HCT116 (cell line): ENCODE measurements at regions not wholly inside any gene's neighbourhood (a gene's known extent, or its start where the extent isn't known, plus 50 kb on each side); places are given as distances from the start of the nearest gene placed in this dataset.

ENCODE experiments used
- ATAC-seq: fragments of 200-7000 bp; cut with Tn5 transposase; 2 replicates; pipeline ENCODE4 v1.9.1; 2020; ENCODE audit warnings: mild to moderate bottlenecking, moderate library complexity
- BruUV-seq: library from RNA; stranded (reverse); fragments of 400-500 nt; replicated peaks from 2 replicates; lab custom pipeline; 2021; lab: Mats Ljungman, UMichigan
- CTCF ChIA-PET: fragments of 300-600 bp; sonication (Branson Sonifier 250); formaldehyde crosslinking; loops from one replicate; lab custom pipeline; 2021; ENCODE audit warnings: antibody characterized with exemption; lab: Charles Lee
- POLR2A ChIA-PET: fragments of 300-600, 350-600 bp; sonication (Branson Sonifier 250); formaldehyde crosslinking; loops from one replicate; lab custom pipeline; 2021; ENCODE audit warnings: antibody characterized with exemption; lab: Charles Lee
- RAD21 ChIA-PET, 2 experiments: fragments of 300-600 bp; sonication (Branson Sonifier 250); formaldehyde crosslinking; loops; one replicate each; lab custom pipeline; 2023; ENCODE audit warnings: low total read pairs in 2 of 2; ENCODE audit not compliant: uncharacterized antibody in 2 of 2, unreplicated experiment in 2 of 2, low non-redundant PET in 1 of 2; lab: Charles Lee
- DNase-seq: peaks from one replicate; pipeline ENCODE4 v3.0.0-alpha.2; 2010; ENCODE audit warnings: low read depth, low spot score
- H2AFZ ChIP-seq: fragments of 200-600 bp; shearing (Covaris generic), sonication (generic); 2 replicates; pipeline ENCODE4 v1.6.1; 2017; ENCODE audit warnings: low read depth, mixed run types, mixed read lengths, antibody characterized with exemption, low read length; ENCODE audit not compliant: poor library complexity, severe bottlenecking
- H3K27ac ChIP-seq: 2 replicates; pipeline ENCODE4 v1.5.1; 2012; ENCODE audit warnings: low read depth, low read length
- H3K27me3 ChIP-seq: fragments of 200-600 bp; sonication (generic); 2 replicates; pipeline ENCODE4 v1.6.1; 2016; ENCODE audit warnings: mixed run types, low read length, mixed read lengths; ENCODE audit not compliant: insufficient read depth
- H3K36me3 ChIP-seq, 2 experiments: fragments of 200-500 bp in 1 of 2; fragments of 200-600 bp in 1 of 2; sonication (Bioruptor generic) in 1 of 2; sonication (generic) in 1 of 2; 2 replicates each; pipeline versions ENCODE4 v1.5.1 to v1.6.1; 2014 to 2016; ENCODE audit warnings: low read length in 2 of 2, inconsistent platforms in 1 of 2, mixed read lengths in 1 of 2, mixed run types in 1 of 2; ENCODE audit not compliant: insufficient read depth in 2 of 2, control insufficient read depth in 1 of 2
- H3K4me1 ChIP-seq, 2 experiments: fragments of 200-600 bp in 1 of 2; sonication (generic) in 1 of 2; 2 replicates each; pipeline versions ENCODE4 v1.5.1 to v1.6.1; 2012 to 2017; ENCODE audit warnings: low read length in 2 of 2, inconsistent platforms in 1 of 2, mild to moderate bottlenecking in 1 of 2, mixed read lengths in 1 of 2, mixed run types in 1 of 2, moderate library complexity in 1 of 2; ENCODE audit not compliant: insufficient read depth in 2 of 2, control insufficient read depth in 1 of 2
- H3K4me2 ChIP-seq: fragments of 200-600 bp; sonication (generic); 2 replicates; pipeline ENCODE4 v1.6.1; 2017; ENCODE audit warnings: mixed run types, low read length, mixed read lengths
- H3K4me3 ChIP-seq, 2 experiments: fragments of 200-600 bp in 1 of 2; sonication (generic) in 1 of 2; replicated peaks in 1 of 2; 2 replicates each; pipeline ENCODE4 v1.5.1; 2011 to 2016; ENCODE audit warnings: low read length in 2 of 2, control low read depth in 1 of 2, low read depth in 1 of 2, mild to moderate bottlenecking in 1 of 2, mixed read lengths in 1 of 2, mixed run types in 1 of 2
- H3K79me2 ChIP-seq: fragments of 200-600 bp; sonication (generic); 2 replicates; pipeline ENCODE4 v1.6.1; 2017; ENCODE audit warnings: mild to moderate bottlenecking, mixed run types, low read length, moderate library complexity, mixed read lengths; ENCODE audit not compliant: insufficient read depth
- H3K9ac ChIP-seq: fragments of 200-600 bp; sonication (generic); 2 replicates; pipeline ENCODE4 v1.6.1; 2016; ENCODE audit warnings: low read length, mixed read lengths
- H3K9me2 ChIP-seq: fragments of 200-600 bp; sonication (generic), shearing (Covaris generic); 2 replicates; pipeline ENCODE4 v1.6.1; 2017; ENCODE audit warnings: mixed run types, mild to moderate bottlenecking, moderate library complexity; ENCODE audit not compliant: insufficient read depth
- H3K9me3 ChIP-seq, 2 experiments: fragments of 200-500 bp in 1 of 2; fragments of 200-600 bp in 1 of 2; sonication (Bioruptor generic) in 1 of 2; sonication (generic) in 1 of 2; 2 replicates each; pipeline ENCODE4 v1.6.1; 2014 to 2017; ENCODE audit warnings: low read length in 2 of 2, mixed read lengths in 2 of 2, inconsistent platforms in 1 of 2, low read depth in 1 of 2, mild to moderate bottlenecking in 1 of 2, mixed run types in 1 of 2, moderate library complexity in 1 of 2; ENCODE audit not compliant: control insufficient read depth in 1 of 2, insufficient read depth in 1 of 2
- H4K20me1 ChIP-seq: fragments of 200-600 bp; sonication (generic), shearing (Covaris generic); 2 replicates; pipeline ENCODE4 v1.6.1; 2017; ENCODE audit warnings: mixed run types, mild to moderate bottlenecking, moderate library complexity; ENCODE audit not compliant: insufficient read depth
- CBX3 ChIP-seq: IDR thresholded peaks from 2 replicates; pipeline ENCODE4 v1.6.1; 2012; ENCODE audit warnings: low read depth
- CEBPB ChIP-seq: IDR thresholded peaks from 2 replicates; pipeline ENCODE4 v1.6.1; 2012; ENCODE audit warnings: low read depth
- EGR1 ChIP-seq: IDR thresholded peaks from 2 replicates; pipeline ENCODE4 v1.6.1; 2012; ENCODE audit warnings: low read depth
- ELF1 ChIP-seq: IDR thresholded peaks from 2 replicates; pipeline ENCODE4 v1.6.1; 2012; ENCODE audit warnings: low read depth, borderline replicate concordance
- EZH2 ChIP-seq: fragments of 200-600 bp; sonication (generic); IDR thresholded peaks from 2 replicates; pipeline ENCODE4 v1.6.1; 2017; ENCODE audit warnings: antibody characterized with exemption, mixed run types
- FOSL1 ChIP-seq: IDR thresholded peaks from 2 replicates; pipeline ENCODE4 v1.6.1; 2012; ENCODE audit warnings: low read depth
- JUND ChIP-seq: IDR thresholded peaks from 2 replicates; pipeline ENCODE4 v1.6.1; 2012
- POLR2A ChIP-seq: IDR thresholded peaks from 2 replicates; pipeline ENCODE4 v1.7.0; 2011; ENCODE audit warnings: borderline replicate concordance; ENCODE audit not compliant: insufficient read depth, insufficient read length; ENCODE audit errors: extremely low read depth
- POLR2AphosphoS5 ChIP-seq: IDR thresholded peaks from 2 replicates; pipeline ENCODE4 v1.6.1; 2011; ENCODE audit warnings: mild to moderate bottlenecking, low read depth, low read length, moderate library complexity
- SIN3A ChIP-seq: IDR thresholded peaks from 2 replicates; pipeline ENCODE4 v1.6.1; 2012; ENCODE audit warnings: low read depth
- SP1 ChIP-seq: IDR thresholded peaks from 2 replicates; pipeline ENCODE4 v1.6.1; 2012; ENCODE audit warnings: low read depth
- TCF7L2 ChIP-seq: IDR thresholded peaks from 2 replicates; pipeline ENCODE4 v1.7.0; 2011; ENCODE audit warnings: borderline replicate concordance, inconsistent platforms; ENCODE audit not compliant: insufficient read depth, insufficient read length; ENCODE audit errors: extremely low read depth
- YY1 ChIP-seq: IDR thresholded peaks from 2 replicates; pipeline ENCODE4 v1.6.1; 2011; ENCODE audit warnings: low read length, low read depth, moderate library complexity, mild to moderate bottlenecking; ENCODE audit not compliant: insufficient replicate concordance; ENCODE audit errors: extremely low read depth
- ZFX ChIP-seq: fragments of 450-650 bp; IDR thresholded peaks from 2 replicates; pipeline ENCODE4 v1.6.1; 2017
- intact Hi-C: fragments of 100-400 bp; cut with micrococcal nuclease; formaldehyde crosslinking; loops from 2 replicates; pipeline ENCODE4 v1.10.0; 2022
- TF ChIP-seq, protein P1 (sequence below): IDR thresholded peaks from 2 replicates; pipeline ENCODE4 v1.6.1; 2012; ENCODE audit warnings: low read depth
- TF ChIP-seq, protein P2 (sequence below), 3 experiments: fragments of 200-600 bp in 1 of 3; sonication (generic) in 1 of 3; IDR thresholded peaks in 2 of 3; conservative IDR thresholded peaks in 1 of 3; 2 replicates each; pipeline ENCODE4 v1.5.1; 2012 to 2017; ENCODE audit warnings: low read depth in 2 of 3, low read length in 2 of 3, antibody characterized with exemption in 1 of 3, borderline replicate concordance in 1 of 3, control low read depth in 1 of 3, mild to moderate bottlenecking in 1 of 3, mixed read lengths in 1 of 3, mixed run types in 1 of 3, moderate library complexity in 1 of 3; ENCODE audit not compliant: insufficient read depth in 1 of 3

DNA sequence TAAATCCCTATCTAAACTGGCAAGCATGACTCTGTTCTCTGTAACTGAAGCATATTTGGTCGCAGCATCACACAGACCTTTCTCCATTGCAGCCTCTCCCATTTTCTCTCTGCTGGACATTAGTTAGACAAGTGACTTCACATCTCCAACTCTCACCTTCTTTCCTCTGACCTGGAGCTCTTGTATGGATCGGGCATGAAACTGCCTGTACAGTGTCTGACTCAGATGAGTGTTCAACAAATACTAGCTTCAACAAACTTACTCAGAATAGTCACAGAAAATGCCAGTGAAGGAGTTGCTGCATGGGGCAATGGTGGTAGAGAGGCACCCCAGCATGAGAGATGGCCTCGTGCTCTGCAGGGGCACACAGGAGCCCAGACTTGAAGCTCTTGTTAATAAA lies 104.7 kb upstream of the COPS8 start:
- RAD21 ChIA-PET = no interaction called here
- H4K20me1 ChIP-seq = no peaks in the 10 kb centered on the region
- POLR2A ChIA-PET = no interaction called here
- H3K36me3 ChIP-seq = no peaks in the 10 kb centered on the region
- no peak overlapping the region for H2AFZ ChIP-seq
- ATAC-seq = no peak
- H3K9ac ChIP-seq = no peak overlapping the region
- intact Hi-C loops = no loop called here
- H3K9me2 ChIP-seq = no peaks in the 10 kb centered on the region
- H3K4me2 ChIP-seq = no peak overlapping the region
- no peak overlapping the region for H3K27ac ChIP-seq
- no peak overlapping the region for H3K4me3 ChIP-seq
- CTCF ChIA-PET = no interaction called here
- H3K9me3 ChIP-seq = no peaks in the 10 kb centered on the region; a peak in 1 of 4 replicates
- peaks cover 67% of the 10 kb centered on the region for H3K27me3 ChIP-seq
- no peaks in the 10 kb centered on the region for H3K4me1 ChIP-seq
- DNase-seq = no peak
- H3K79me2 ChIP-seq = no peaks in the 10 kb centered on the region
- no peak for TF ChIP-seq YY1
- no peak for TF ChIP-seq SIN3A
- TF ChIP-seq EZH2 = no peak
- no peak for TF ChIP-seq SP1
- no TSS peak for BruUV-seq

GRCh38 chr2:236981701-236982485 lies 103.8 kb upstream of the COPS8 start:
- no TSS peak for BruUV-seq
- H3K9ac ChIP-seq = no peak overlapping the region
- no peak for DNase-seq
- peaks cover 64% of the 10 kb centered on the region for H3K27me3 ChIP-seq
- intact Hi-C loops = no loop called here
- H3K27ac ChIP-seq = no peak overlapping the region
- POLR2A ChIA-PET = no interaction called here
- no peak for ATAC-seq
- no peaks in the 10 kb centered on the region; a peak in 1 of 4 replicates for H3K9me3 ChIP-seq
- H3K79me2 ChIP-seq = no peaks in the 10 kb centered on the region
- CTCF ChIA-PET = no interaction called here
- RAD21 ChIA-PET = no interaction called here
- H3K4me2 ChIP-seq = no peak overlapping the region
- no peak overlapping the region for H3K4me3 ChIP-seq
- H3K4me1 ChIP-seq = no peaks in the 10 kb centered on the region
- H2AFZ ChIP-seq = no peak overlapping the region
- no peaks in the 10 kb centered on the region for H4K20me1 ChIP-seq
- H3K9me2 ChIP-seq = no peaks in the 10 kb centered on the region
- H3K36me3 ChIP-seq = no peaks in the 10 kb centered on the region
- TF ChIP-seq POLR2A = no peak
- TF ChIP-seq FOSL1 = no peak
- no peak for TF ChIP-seq CBX3
- no peak for TF ChIP-seq ZFX
- TF ChIP-seq, protein P1, sequence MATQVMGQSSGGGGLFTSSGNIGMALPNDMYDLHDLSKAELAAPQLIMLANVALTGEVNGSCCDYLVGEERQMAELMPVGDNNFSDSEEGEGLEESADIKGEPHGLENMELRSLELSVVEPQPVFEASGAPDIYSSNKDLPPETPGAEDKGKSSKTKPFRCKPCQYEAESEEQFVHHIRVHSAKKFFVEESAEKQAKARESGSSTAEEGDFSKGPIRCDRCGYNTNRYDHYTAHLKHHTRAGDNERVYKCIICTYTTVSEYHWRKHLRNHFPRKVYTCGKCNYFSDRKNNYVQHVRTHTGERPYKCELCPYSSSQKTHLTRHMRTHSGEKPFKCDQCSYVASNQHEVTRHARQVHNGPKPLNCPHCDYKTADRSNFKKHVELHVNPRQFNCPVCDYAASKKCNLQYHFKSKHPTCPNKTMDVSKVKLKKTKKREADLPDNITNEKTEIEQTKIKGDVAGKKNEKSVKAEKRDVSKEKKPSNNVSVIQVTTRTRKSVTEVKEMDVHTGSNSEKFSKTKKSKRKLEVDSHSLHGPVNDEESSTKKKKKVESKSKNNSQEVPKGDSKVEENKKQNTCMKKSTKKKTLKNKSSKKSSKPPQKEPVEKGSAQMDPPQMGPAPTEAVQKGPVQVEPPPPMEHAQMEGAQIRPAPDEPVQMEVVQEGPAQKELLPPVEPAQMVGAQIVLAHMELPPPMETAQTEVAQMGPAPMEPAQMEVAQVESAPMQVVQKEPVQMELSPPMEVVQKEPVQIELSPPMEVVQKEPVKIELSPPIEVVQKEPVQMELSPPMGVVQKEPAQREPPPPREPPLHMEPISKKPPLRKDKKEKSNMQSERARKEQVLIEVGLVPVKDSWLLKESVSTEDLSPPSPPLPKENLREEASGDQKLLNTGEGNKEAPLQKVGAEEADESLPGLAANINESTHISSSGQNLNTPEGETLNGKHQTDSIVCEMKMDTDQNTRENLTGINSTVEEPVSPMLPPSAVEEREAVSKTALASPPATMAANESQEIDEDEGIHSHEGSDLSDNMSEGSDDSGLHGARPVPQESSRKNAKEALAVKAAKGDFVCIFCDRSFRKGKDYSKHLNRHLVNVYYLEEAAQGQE = no peak
- TF ChIP-seq, protein P2, sequence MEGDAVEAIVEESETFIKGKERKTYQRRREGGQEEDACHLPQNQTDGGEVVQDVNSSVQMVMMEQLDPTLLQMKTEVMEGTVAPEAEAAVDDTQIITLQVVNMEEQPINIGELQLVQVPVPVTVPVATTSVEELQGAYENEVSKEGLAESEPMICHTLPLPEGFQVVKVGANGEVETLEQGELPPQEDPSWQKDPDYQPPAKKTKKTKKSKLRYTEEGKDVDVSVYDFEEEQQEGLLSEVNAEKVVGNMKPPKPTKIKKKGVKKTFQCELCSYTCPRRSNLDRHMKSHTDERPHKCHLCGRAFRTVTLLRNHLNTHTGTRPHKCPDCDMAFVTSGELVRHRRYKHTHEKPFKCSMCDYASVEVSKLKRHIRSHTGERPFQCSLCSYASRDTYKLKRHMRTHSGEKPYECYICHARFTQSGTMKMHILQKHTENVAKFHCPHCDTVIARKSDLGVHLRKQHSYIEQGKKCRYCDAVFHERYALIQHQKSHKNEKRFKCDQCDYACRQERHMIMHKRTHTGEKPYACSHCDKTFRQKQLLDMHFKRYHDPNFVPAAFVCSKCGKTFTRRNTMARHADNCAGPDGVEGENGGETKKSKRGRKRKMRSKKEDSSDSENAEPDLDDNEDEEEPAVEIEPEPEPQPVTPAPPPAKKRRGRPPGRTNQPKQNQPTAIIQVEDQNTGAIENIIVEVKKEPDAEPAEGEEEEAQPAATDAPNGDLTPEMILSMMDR (IDR thresholded peaks at IDR 0.05 in 2 of 3, conservative IDR thresholded peaks at IDR 0.05 in 1 of 3; ENCODE audit: borderline replicate concordance in 1 of 3, insufficient read depth in 1 of 3, low read depth in 2 of 3, low read length in 2 of 3) = no peak
- no peak for TF ChIP-seq SP1
- no peak for TF ChIP-seq EZH2
- TF ChIP-seq ELF1 = no peak
- no peak for TF ChIP-seq POLR2AphosphoS5
- no peak for TF ChIP-seq TCF7L2
- no peak for TF ChIP-seq JUND
- no peak for TF ChIP-seq SIN3A
- no peak for TF ChIP-seq CEBPB
- TF ChIP-seq EGR1 = no peak
